GM12878 (cell line): ENCODE measurements at regions not wholly inside any gene's neighbourhood (a gene's known extent, or its start where the extent isn't known, plus 50 kb on each side); places are given as distances from the start of the nearest gene placed in this dataset.

Experiments used
- ATAC-seq: fragments of 200-7000 bp; cut with Tn5 transposase; 3 replicates; pipeline ENCODE4 v1.9.1; 2020; ENCODE audit warnings: mild to moderate bottlenecking, moderate library complexity
- BruUV-seq: library from RNA; stranded (reverse); fragments of 400-500 nt; replicated peaks from 2 replicates; lab custom pipeline; 2021; lab: Mats Ljungman, UMichigan
- CTCF ChIA-PET: fragments of 300-600 bp; sonication (Branson Sonifier 250); formaldehyde crosslinking; extraction: SDS; loops from one replicate; lab custom pipeline; 2021; ENCODE audit warnings: inconsistent platforms; lab: Yijun Ruan, JAX
- POLR2A ChIA-PET: fragments of 350-600 bp; formaldehyde crosslinking; extraction: SDS; loops from one replicate; lab custom pipeline; 2021; ENCODE audit warnings: inconsistent platforms; lab: Charles Lee
- RAD21 ChIA-PET: fragments of 300-600 bp; sonication (Branson Sonifier 250); formaldehyde crosslinking; loops from one replicate; lab custom pipeline; 2023; ENCODE audit warnings: antibody characterized with exemption; ENCODE audit not compliant: unreplicated experiment; lab: Charles Lee
- SMC1A ChIA-PET: fragments of 300-600 bp; sonication (Branson Sonifier 250); formaldehyde crosslinking; loops from one replicate; lab custom pipeline; 2023; ENCODE audit not compliant: unreplicated experiment, uncharacterized antibody; lab: Charles Lee
- DNase-seq: peaks from one replicate; pipeline ENCODE4 v3.0.0-alpha.2; 2011; ENCODE audit warnings: low read depth, low spot score
- FAIRE-seq: peaks from 3 replicates; lab custom pipeline; 2011; peaks lifted over from hg19 to GRCh38; lab: Jason Lieb, UNC
- H2AFZ ChIP-seq: 2 replicates; pipeline ENCODE4 v1.6.0; 2011; ENCODE audit warnings: low read depth, low read length, control low read depth; ENCODE audit not compliant: control insufficient read depth
- H3K27ac ChIP-seq: 2 replicates; pipeline ENCODE4 v1.5.1; 2011; ENCODE audit warnings: control low read depth; ENCODE audit not compliant: control insufficient read depth, insufficient read depth
- H3K27me3 ChIP-seq, 2 experiments: replicated peaks in 1 of 2; 2 replicates each; pipeline versions ENCODE4 v1.6.0 to v1.6.1; 2011; ENCODE audit warnings: low read length in 1 of 2; ENCODE audit not compliant: control insufficient read depth in 2 of 2, insufficient read depth in 2 of 2
- H3K36me3 ChIP-seq, 2 experiments: 2 replicates each; pipeline ENCODE4 v1.5.1; 2011; ENCODE audit warnings: low read length in 1 of 2; ENCODE audit not compliant: control insufficient read depth in 2 of 2, insufficient read depth in 2 of 2
- H3K4me1 ChIP-seq: 2 replicates; pipeline ENCODE4 v1.6.1; 2011; ENCODE audit warnings: mild to moderate bottlenecking, low read length, moderate library complexity, mixed read lengths; ENCODE audit not compliant: control insufficient read depth, insufficient read depth
- H3K4me2 ChIP-seq: 2 replicates; pipeline ENCODE4 v1.6.0; 2011; ENCODE audit warnings: control low read depth; ENCODE audit not compliant: control insufficient read depth, insufficient read depth
- H3K4me3 ChIP-seq: fragments of 200-600 bp; sonication (generic); 2 replicates; pipeline ENCODE4 v1.5.1; 2016
- H3K79me2 ChIP-seq: 2 replicates; pipeline ENCODE4 v1.6.0; 2011; ENCODE audit warnings: low read length; ENCODE audit not compliant: control insufficient read depth, insufficient read depth
- H3K9ac ChIP-seq: 2 replicates; pipeline ENCODE4 v1.8.0; 2011; ENCODE audit warnings: low read length, control low read depth, mixed read lengths; ENCODE audit not compliant: control insufficient read depth, insufficient read depth
- H3K9me3 ChIP-seq: replicated peaks from 3 replicates; pipeline ENCODE4 v1.5.1; 2011; ENCODE audit warnings: mild to moderate bottlenecking, low read length; ENCODE audit not compliant: control insufficient read depth, insufficient read depth
- H4K20me1 ChIP-seq: 2 replicates; pipeline ENCODE4 v1.6.0; 2011; ENCODE audit not compliant: control insufficient read depth, insufficient read depth
- GABPA ChIP-seq: IDR thresholded peaks from 2 replicates; pipeline ENCODE4 v1.6.1; 2014; ENCODE audit warnings: antibody characterized with exemption, low read depth, mild to moderate bottlenecking, inconsistent platforms
- MEF2A ChIP-seq: IDR thresholded peaks from 2 replicates; pipeline ENCODE4 v1.6.1; 2011; ENCODE audit warnings: low read depth, mild to moderate bottlenecking, low read length, moderate library complexity; ENCODE audit not compliant: insufficient read depth
- ZBTB40 ChIP-seq: fragments of 450-650 bp; IDR thresholded peaks from 2 replicates; pipeline ENCODE4 v1.6.1; 2016; ENCODE audit warnings: mild to moderate bottlenecking, moderate library complexity, borderline replicate concordance
- WGBS: methylation state at CpG from one replicate; pipeline ENCODE4 v1.1.6; 2016; ENCODE audit warnings: low lambda C conversion rate; ENCODE audit not compliant: insufficient replicate concordance, insufficient coverage; ENCODE audit errors: missing lambda C conversion rate; 5-methylcytosine and 5-hydroxymethylcytosine counted together
- in situ Hi-C: fragments of 300-500 bp; cut with MboI; formaldehyde crosslinking; loops from 9 replicates; pipeline ENCODE4 v1.14.3; 2018; ENCODE audit warnings: mixed read lengths
- intact Hi-C: fragments of 100-400 bp; cut with micrococcal nuclease; formaldehyde crosslinking; loops from one replicate; pipeline ENCODE4 v1.14.2; 2022; ENCODE audit not compliant: unreplicated experiment
- TF ChIP-seq, protein P1 (sequence below): fragments of 450-650 bp; formaldehyde crosslinking; IDR thresholded peaks from 2 replicates; pipeline ENCODE4 v1.4.0; 2022; ENCODE audit warnings: mild to moderate bottlenecking, moderate library complexity

DNA sequence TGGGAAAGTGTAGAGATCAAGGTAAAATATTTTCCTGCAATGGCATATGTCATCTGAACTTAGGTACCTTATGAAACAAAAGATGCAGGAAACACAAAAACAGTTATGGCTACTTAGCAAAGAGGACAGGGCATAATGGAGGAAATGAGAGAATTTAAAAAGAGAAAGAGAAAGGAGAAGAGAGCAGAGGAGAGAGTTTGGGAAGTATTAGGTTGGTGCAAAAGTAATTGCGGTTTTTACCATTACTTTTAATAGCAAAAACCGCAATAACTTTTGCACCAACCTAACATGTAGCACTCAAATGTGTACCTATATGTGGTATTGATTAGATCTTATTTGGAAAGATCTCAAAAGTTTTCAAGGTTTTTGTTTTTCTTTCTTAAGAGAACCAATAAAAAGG, 160.1 kb upstream of the ACTBL2 start:
- no peak overlapping the region for H2AFZ ChIP-seq
- no peaks in the 10 kb centered on the region for H3K36me3 ChIP-seq
- no peaks in the 10 kb centered on the region for H3K79me2 ChIP-seq
- H3K4me2 ChIP-seq, result no peak overlapping the region
- no peaks in the 10 kb centered on the region for H3K4me1 ChIP-seq
- POLR2A ChIA-PET, result no interaction called here
- ATAC-seq, result no peak
- no peaks in the 10 kb centered on the region for H3K27me3 ChIP-seq
- CTCF ChIA-PET, result no interaction called here
- 46% methylated on average over 2 of the region's 2 CpGs for WGBS
- BruUV-seq, result no TSS peak
- no peak overlapping the region for H3K27ac ChIP-seq
- no peaks in the 10 kb centered on the region for H3K9me3 ChIP-seq
- SMC1A ChIA-PET, result no interaction called here
- DNase-seq, result no peak
- no peak for FAIRE-seq
- H3K9ac ChIP-seq, result no peak overlapping the region
- in situ Hi-C loops, result no loop called here
- intact Hi-C loops, result no loop called here
- no peak for TF ChIP-seq GABPA
- TF ChIP-seq ZBTB40, result peak; percentile 68
- no peak for TF ChIP-seq MEF2A
- TF ChIP-seq, protein P1, sequence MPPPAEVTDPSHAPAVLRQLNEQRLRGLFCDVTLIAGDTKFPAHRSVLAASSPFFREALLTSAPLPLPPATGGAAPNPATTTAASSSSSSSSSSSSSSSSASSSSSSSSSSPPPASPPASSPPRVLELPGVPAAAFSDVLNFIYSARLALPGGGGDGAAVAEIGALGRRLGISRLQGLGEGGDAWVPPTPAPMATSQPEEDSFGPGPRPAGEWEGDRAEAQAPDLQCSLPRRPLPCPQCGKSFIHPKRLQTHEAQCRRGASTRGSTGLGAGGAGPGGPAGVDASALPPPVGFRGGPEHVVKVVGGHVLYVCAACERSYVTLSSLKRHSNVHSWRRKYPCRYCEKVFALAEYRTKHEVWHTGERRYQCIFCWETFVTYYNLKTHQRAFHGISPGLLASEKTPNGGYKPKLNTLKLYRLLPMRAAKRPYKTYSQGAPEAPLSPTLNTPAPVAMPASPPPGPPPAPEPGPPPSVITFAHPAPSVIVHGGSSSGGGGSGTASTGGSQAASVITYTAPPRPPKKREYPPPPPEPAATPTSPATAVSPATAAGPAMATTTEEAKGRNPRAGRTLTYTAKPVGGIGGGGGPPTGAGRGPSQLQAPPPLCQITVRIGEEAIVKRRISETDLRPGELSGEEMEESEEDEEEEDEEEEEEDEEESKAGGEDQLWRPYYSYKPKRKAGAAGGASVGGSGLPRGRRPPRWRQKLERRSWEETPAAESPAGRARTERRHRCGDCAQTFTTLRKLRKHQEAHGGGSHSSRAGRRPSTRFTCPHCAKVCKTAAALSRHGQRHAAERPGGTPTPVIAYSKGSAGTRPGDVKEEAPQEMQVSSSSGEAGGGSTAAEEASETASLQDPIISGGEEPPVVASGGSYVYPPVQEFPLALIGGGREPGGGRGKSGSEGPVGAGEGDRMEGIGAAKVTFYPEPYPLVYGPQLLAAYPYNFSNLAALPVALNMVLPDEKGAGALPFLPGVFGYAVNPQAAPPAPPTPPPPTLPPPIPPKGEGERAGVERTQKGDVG (CRISPR knock-in tag), result no peak
- TF ChIP-seq, all 136 proteins: peak for 1
- RAD21 ChIA-PET, result no interaction called here
- no peak overlapping the region for H3K4me3 ChIP-seq
- no peaks in the 10 kb centered on the region for H4K20me1 ChIP-seq
